SJSA1 (cell line): ENCODE measurements at regions not wholly inside any gene's neighbourhood (a gene's known extent, or its start where the extent isn't known, plus 50 kb on each side); places are given as distances from the start of the nearest gene placed in this dataset.

Source experiments
- DNase-seq, 2 experiments: peaks; one replicate each; pipeline ENCODE4 v3.0.0-alpha.2; 2015 to 2020; ENCODE audit warnings: low spot score in 2 of 2, low read depth in 1 of 2
- H3K27ac ChIP-seq: fragments of 250-450 bp; sonication (Bioruptor Pico); 2 replicates; pipeline ENCODE4 v1.5.1; 2020; ENCODE audit warnings: mild to moderate bottlenecking, moderate library complexity
- H3K27me3 ChIP-seq: fragments of 250-450 bp; sonication (Bioruptor Pico); replicated peaks from 2 replicates; pipeline ENCODE4 v1.5.1; 2020; ENCODE audit warnings: mild to moderate bottlenecking, moderate library complexity
- H3K36me3 ChIP-seq: fragments of 250-450 bp; sonication (Bioruptor Pico); 2 replicates; pipeline ENCODE4 v1.5.1; 2020; ENCODE audit warnings: mild to moderate bottlenecking
- H3K4me1 ChIP-seq: fragments of 250-450 bp; sonication (Bioruptor Pico); replicated peaks from 2 replicates; pipeline ENCODE4 v1.6.1; 2021; ENCODE audit warnings: mild to moderate bottlenecking
- H3K4me3 ChIP-seq: fragments of 250-450 bp; sonication (Bioruptor Pico); 2 replicates; pipeline ENCODE4 v1.5.1; 2020; ENCODE audit warnings: mild to moderate bottlenecking
- H3K9me3 ChIP-seq: fragments of 250-450 bp; sonication (Bioruptor Pico); replicated peaks from 2 replicates; pipeline ENCODE4 v1.5.1; 2020; ENCODE audit warnings: mild to moderate bottlenecking

GRCh38 chr10:124239696-124240095, 146.3 kb upstream of the CHST15 start:
- Histone ChIP-seq H3K9me3 (no peaks in the 10 kb centered on the region), H3K4me1 (no peaks in the 10 kb centered on the region), H3K36me3 (no peaks in the 10 kb centered on the region), H3K27ac (no peak overlapping the region), H3K27me3 (no peaks in the 10 kb centered on the region), H3K4me3 (no peak overlapping the region)
- DNase-seq: peak in 1 of 2 experiments; percentile 30

- no peak overlapping the region for H3K27ac ChIP-seq
- no peaks in the 10 kb centered on the region for H3K27me3 ChIP-seq
- no peaks in the 10 kb centered on the region for H3K4me1 ChIP-seq
- H3K36me3 ChIP-seq: no peaks in the 10 kb centered on the region
- no peak overlapping the region for H3K4me3 ChIP-seq
- DNase-seq: no peak
- no peaks in the 10 kb centered on the region for H3K9me3 ChIP-seq
Measured at GRCh38 chr10:124239134-124239533, 145.7 kb upstream of the CHST15 start.

- Histone ChIP-seq H3K4me1 (no peaks in the 10 kb centered on the region), H3K9me3 (no peaks in the 10 kb centered on the region)
- DNase-seq: peak in 1 of 2 experiments; percentile 25
Measured at GRCh38 chr10:124238367-124238766, 145.0 kb upstream of the CHST15 start.

GRCh38 chr10:124237282-124237961, 144.0 kb upstream of the CHST15 start:
- H3K27me3 ChIP-seq: no peaks in the 10 kb centered on the region
- H3K36me3 ChIP-seq: no peaks in the 10 kb centered on the region
- DNase-seq: peak in 1 of 2 experiments; percentile 6
- H3K4me1 ChIP-seq: no peaks in the 10 kb centered on the region
- H3K4me3 ChIP-seq: no peak overlapping the region
- no peaks in the 10 kb centered on the region for H3K9me3 ChIP-seq
- H3K27ac ChIP-seq: no peak overlapping the region

More at GRCh38 chr10:124238367-124238766, 145.0 kb upstream of the CHST15 start:
- Histone ChIP-seq H3K4me3 (no peak overlapping the region), H3K27ac (no peak overlapping the region), H3K36me3 (no peaks in the 10 kb centered on the region), H3K27me3 (no peaks in the 10 kb centered on the region)

GRCh38 chr10:124236816-124237215, 143.4 kb upstream of the CHST15 start:
- Histone ChIP-seq H3K27me3 (no peaks in the 10 kb centered on the region), H3K4me3 (no peak overlapping the region), H3K36me3 (no peaks in the 10 kb centered on the region), H3K27ac (no peak overlapping the region), H3K4me1 (no peaks in the 10 kb centered on the region), H3K9me3 (no peaks in the 10 kb centered on the region)
- peak in 1 of 2 experiments; percentile 15 for DNase-seq

- no peaks in the 10 kb centered on the region for H3K27me3 ChIP-seq
- H3K4me1 ChIP-seq: no peaks in the 10 kb centered on the region
- DNase-seq: no peak
- no peak overlapping the region for H3K27ac ChIP-seq
- no peaks in the 10 kb centered on the region for H3K9me3 ChIP-seq
- no peak overlapping the region for H3K4me3 ChIP-seq
- H3K36me3 ChIP-seq: no peaks in the 10 kb centered on the region
Measured at GRCh38 chr10:124236136-124236535, 142.7 kb upstream of the CHST15 start.

GRCh38 chr10:124235232-124235631, 141.8 kb upstream of the CHST15 start:
- no peak overlapping the region for H3K27ac ChIP-seq
- H3K4me3 ChIP-seq: no peak overlapping the region
- H3K27me3 ChIP-seq: no peaks in the 10 kb centered on the region
- H3K36me3 ChIP-seq: no peaks in the 10 kb centered on the region
- no peaks in the 10 kb centered on the region for H3K9me3 ChIP-seq
- DNase-seq: peak in 1 of 2 experiments; percentile 2
- H3K4me1 ChIP-seq: no peaks in the 10 kb centered on the region

GRCh38 chr10:124233546-124234138, 140.2 kb upstream of the CHST15 start:
- peaks cover 3% of the 10 kb centered on the region; the same call in 1 of the 2 replicates for H3K9me3 ChIP-seq
- peak in 1 of 2 experiments; percentile 29 for DNase-seq
- no peaks in the 10 kb centered on the region for H3K4me1 ChIP-seq
- no peaks in the 10 kb centered on the region for H3K36me3 ChIP-seq
- no peak overlapping the region for H3K4me3 ChIP-seq
- H3K27ac ChIP-seq: no peak overlapping the region
- no peaks in the 10 kb centered on the region for H3K27me3 ChIP-seq

GRCh38 chr10:124232686-124233545, 139.5 kb upstream of the CHST15 start:
- DNase-seq: peak in 1 of 2 experiments; percentile 30
- Histone ChIP-seq H3K9me3 (peaks cover 3% of the 10 kb centered on the region; the same call in 1 of the 2 replicates), H3K27me3 (no peaks in the 10 kb centered on the region), H3K36me3 (no peaks in the 10 kb centered on the region), H3K4me1 (no peaks in the 10 kb centered on the region), H3K27ac (no peak overlapping the region), H3K4me3 (no peak overlapping the region)

- no peaks in the 10 kb centered on the region for H3K36me3 ChIP-seq
- no peak for DNase-seq
- no peaks in the 10 kb centered on the region for H3K4me1 ChIP-seq
- no peaks in the 10 kb centered on the region for H3K27me3 ChIP-seq
- peaks cover 3% of the 10 kb centered on the region; the same call in 1 of the 2 replicates for H3K9me3 ChIP-seq
- no peak overlapping the region for H3K27ac ChIP-seq
- H3K4me3 ChIP-seq: no peak overlapping the region
Measured at GRCh38 chr10:124231168-124232155, 138.1 kb upstream of the CHST15 start.

- no peak overlapping the region for H3K4me3 ChIP-seq
- peaks cover 5% of the 10 kb centered on the region; the same call in 1 of the 2 replicates for H3K9me3 ChIP-seq
- no peaks in the 10 kb centered on the region for H3K4me1 ChIP-seq
- no peak for DNase-seq
- H3K27me3 ChIP-seq: no peaks in the 10 kb centered on the region
- no peaks in the 10 kb centered on the region for H3K36me3 ChIP-seq
- H3K27ac ChIP-seq: no peak overlapping the region
Measured at GRCh38 chr10:124230635-124231167, 137.3 kb upstream of the CHST15 start.

GRCh38 chr10:124229989-124230634, 136.7 kb upstream of the CHST15 start:
- no peak for DNase-seq
- Histone ChIP-seq H3K9me3 (peaks cover 5% of the 10 kb centered on the region; the same call in 1 of the 2 replicates), H3K4me1 (no peaks in the 10 kb centered on the region), H3K36me3 (no peaks in the 10 kb centered on the region), H3K4me3 (no peak overlapping the region), H3K27ac (no peak overlapping the region), H3K27me3 (no peaks in the 10 kb centered on the region)
